ENCODE measurements at regions not wholly inside any gene's neighbourhood (a gene's known extent, or its start where the extent isn't known, plus 50 kb on each side); places are given as distances from the start of the nearest gene placed in this dataset.

- Mint-ChIP-seq H3K27me3 (ENCODE audit: low read depth) (peaks cover 2% of the 10 kb centered on the region; the same call in 1 of the 2 replicates), H3K4me3 (no peak overlapping the region), H3K27ac (no peak overlapping the region), H3K36me3 (ENCODE audit: insufficient read depth in 1 of 3, low read depth in 3 of 3) (peaks cover 0 to 5% (median 0%) of the 10 kb centered on the region in 3 experiments; a peak in 1 of 7 replicates), H3K9me3 (peaks cover 0 to 4% of the 10 kb centered on the region in 2 experiments; a peak in 1 of 5 replicates), H3K4me1 (peaks cover 14% of the 10 kb centered on the region in 2 experiments)
- no peak for DNase-seq
- Histone ChIP-seq H3K9ac (ENCODE audit: extremely low read depth, insufficient read length, low read length) (no peak overlapping the region), H4K5ac (ENCODE audit: insufficient read length, low read depth, low read length) (no peak overlapping the region), H3K4me1 (ENCODE audit: insufficient read depth, low read length) (no peaks in the 10 kb centered on the region), H3T11ph (ENCODE audit: low read length) (no peak overlapping the region), H2BK15ac (ENCODE audit: low read depth, low read length) (no peak overlapping the region), H4K91ac (ENCODE audit: insufficient read length, low read depth, low read length) (no peak overlapping the region), H3K14ac (ENCODE audit: insufficient read depth, low read length) (no peak overlapping the region), H2BK120ac (ENCODE audit: low read depth, low read length, poor library complexity, severe bottlenecking) (no peak overlapping the region), H2BK5ac (ENCODE audit: insufficient read length, low read length) (no peak overlapping the region), H3K79me2 (ENCODE audit: insufficient read depth, low read length) (no peaks in the 10 kb centered on the region), H2AFZ (ENCODE audit: low read length) (no peak overlapping the region), H3K23me2 (ENCODE audit: insufficient read length, low read depth, low read length, poor library complexity, severe bottlenecking) (no peaks in the 10 kb centered on the region), H3K18ac (ENCODE audit: insufficient read length, low read depth, low read length) (no peak overlapping the region), H3K27ac (ENCODE audit: insufficient read length, low read depth, low read length) (no peak overlapping the region), H2BK20ac (ENCODE audit: low read depth, low read length, poor library complexity, severe bottlenecking) (no peak overlapping the region), H3K23ac (ENCODE audit: insufficient read length, low read depth, low read length) (no peak overlapping the region), H3K56ac (ENCODE audit: insufficient read length, low read depth, low read length) (no peak overlapping the region), H4K8ac (replicated peaks; ENCODE audit: insufficient read length, low read depth, low read length) (no peak overlapping the region), H3K4ac (ENCODE audit: low read depth, low read length) (no peak overlapping the region), H4K20me1 (ENCODE audit: control insufficient read depth, insufficient read depth, insufficient read length) (no peaks in the 10 kb centered on the region), H3K9me3 (ENCODE audit: control insufficient read depth, low read depth, low read length) (no peaks in the 10 kb centered on the region), H2AK5ac (ENCODE audit: insufficient read length, low read length) (no peak overlapping the region), H3K4me2 (ENCODE audit: insufficient read depth, insufficient read length, low read length) (no peak overlapping the region), H3K27me3 (ENCODE audit: insufficient read depth, low read length) (no peaks in the 10 kb centered on the region), H3K79me1 (ENCODE audit: insufficient read depth, low read depth, low read length, poor library complexity, severe bottlenecking) (no peaks in the 10 kb centered on the region), H2BK12ac (ENCODE audit: insufficient read length, low read depth, low read length) (no peak overlapping the region)
- WGBS (ENCODE audit: extremely low coverage, insufficient read length, low lambda C conversion rate): no CpG with 5 or more reads among the region's 2 CpGs
- TF ChIP-seq CTCF (conservative IDR thresholded peaks at IDR 0.05): no peak
Measured at GRCh38 chr5:67969176-67969575, 246.4 kb upstream of the PIK3R1 start.
